ENCODE measurements at regions not wholly inside any gene's neighbourhood (a gene's known extent, or its start where the extent isn't known, plus 50 kb on each side); places are given as distances from the start of the nearest gene placed in this dataset.

GRCh38 chr19:32012886-32013631 is 332.4 kb upstream of the ZNF507 start:
- no peak for DNase-seq (ENCODE audit: low spot score)
- Mint-ChIP-seq H3K4me3 (ENCODE audit: unreplicated experiment) (no peak overlapping the region), H3K9me3 (ENCODE audit: unreplicated experiment) (no peaks in the 10 kb centered on the region), H3K4me1 (ENCODE audit: unreplicated experiment) (peaks cover 2% of the 10 kb centered on the region), H3K27ac (ENCODE audit: unreplicated experiment) (no peak overlapping the region), H3K27me3 (ENCODE audit: unreplicated experiment) (peaks cover 9% of the 10 kb centered on the region), H3K36me3 (ENCODE audit: low read depth, unreplicated experiment) (no peaks in the 10 kb centered on the region)
- no peak for TF ChIP-seq CTCF (IDR thresholded peaks at IDR 0.05; ENCODE audit: unreplicated experiment)

GRCh38 chr19:32017176-32017953 is 328.0 kb upstream of the ZNF507 start:
- Mint-ChIP-seq H3K36me3 (ENCODE audit: low read depth, unreplicated experiment) (peaks cover 4% of the 10 kb centered on the region), H3K27me3 (ENCODE audit: unreplicated experiment) (peaks cover 4% of the 10 kb centered on the region), H3K4me1 (ENCODE audit: unreplicated experiment) (peaks cover 5% of the 10 kb centered on the region), H3K4me3 (ENCODE audit: unreplicated experiment) (no peak overlapping the region), H3K27ac (ENCODE audit: unreplicated experiment) (no peak overlapping the region), H3K9me3 (ENCODE audit: unreplicated experiment) (peaks cover 6% of the 10 kb centered on the region)
- no peak for DNase-seq (ENCODE audit: low spot score)
- no peak for TF ChIP-seq CTCF (IDR thresholded peaks at IDR 0.05; ENCODE audit: unreplicated experiment)

- no peak overlapping the region for H3K27ac Mint-ChIP-seq (ENCODE audit: unreplicated experiment)
- H3K4me3 Mint-ChIP-seq (ENCODE audit: unreplicated experiment), result no peak overlapping the region
- H3K4me1 Mint-ChIP-seq (ENCODE audit: unreplicated experiment), result peaks cover 7% of the 10 kb centered on the region
- no peak for DNase-seq (ENCODE audit: low spot score)
- peaks cover 6% of the 10 kb centered on the region for H3K9me3 Mint-ChIP-seq (ENCODE audit: unreplicated experiment)
- peaks cover 4% of the 10 kb centered on the region for H3K36me3 Mint-ChIP-seq (ENCODE audit: low read depth, unreplicated experiment)
- TF ChIP-seq CTCF (IDR thresholded peaks at IDR 0.05; ENCODE audit: unreplicated experiment), result no peak
- peaks cover 4% of the 10 kb centered on the region for H3K27me3 Mint-ChIP-seq (ENCODE audit: unreplicated experiment)
Measured at GRCh38 chr19:32018014-32018413, 327.4 kb upstream of the ZNF507 start.

GRCh38 chr19:32020538-32020937 is 324.9 kb upstream of the ZNF507 start:
- H3K9me3 Mint-ChIP-seq (ENCODE audit: unreplicated experiment), result peaks cover 6% of the 10 kb centered on the region
- peaks cover 5% of the 10 kb centered on the region for H3K36me3 Mint-ChIP-seq (ENCODE audit: low read depth, unreplicated experiment)
- TF ChIP-seq CTCF (IDR thresholded peaks at IDR 0.05; ENCODE audit: unreplicated experiment), result no peak
- H3K4me3 Mint-ChIP-seq (ENCODE audit: unreplicated experiment), result no peak overlapping the region
- DNase-seq (ENCODE audit: low spot score), result no peak
- peaks cover 6% of the 10 kb centered on the region for H3K27me3 Mint-ChIP-seq (ENCODE audit: unreplicated experiment)
- H3K4me1 Mint-ChIP-seq (ENCODE audit: unreplicated experiment), result peaks cover 16% of the 10 kb centered on the region
- peak overlapping the region; percentile 3 for H3K27ac Mint-ChIP-seq (ENCODE audit: unreplicated experiment)

Measured in endothelial cell (in vitro differentiated cells).